OCI-LY3 (cell line): ENCODE measurements at regions not wholly inside any gene's neighbourhood (a gene's known extent, or its start where the extent isn't known, plus 50 kb on each side); places are given as distances from the start of the nearest gene placed in this dataset.

Experiments used
- H2AFZ ChIP-seq: fragments of 200-600, 300-600 bp; shearing (Covaris generic); 2 replicates; pipeline ENCODE4 v1.6.0; 2014; ENCODE audit warnings: antibody characterized with exemption, low read depth, low read length
- H3K27ac ChIP-seq: fragments of 200-600, 300-600 bp; sonication (generic); 2 replicates; pipeline ENCODE4 v1.5.1; 2014; ENCODE audit warnings: mild to moderate bottlenecking, low read length, moderate library complexity, mixed read lengths
- H3K27me3 ChIP-seq: fragments of 200-600, 300-600 bp; sonication (generic); 2 replicates; pipeline ENCODE4 v1.6.1; 2014; ENCODE audit warnings: low read depth, low read length, mixed read lengths
- H3K36me3 ChIP-seq: fragments of 200-600, 300-600 bp; sonication (generic); replicated peaks from 2 replicates; pipeline ENCODE3; 2014; ENCODE audit warnings: low read depth, low read length, mixed read lengths
- H3K4me1 ChIP-seq: fragments of 300-600, 200-600 bp; sonication (generic); 2 replicates; pipeline ENCODE4 v1.6.1; 2014; ENCODE audit warnings: low read length, mixed read lengths
- H3K4me2 ChIP-seq: fragments of 200-600, 300-600 bp; sonication (generic); 2 replicates; pipeline ENCODE4 v1.6.1; 2014; ENCODE audit warnings: low read length, mixed read lengths
- H3K4me3 ChIP-seq: fragments of 300-600, 200-600 bp; sonication (generic); 2 replicates; pipeline ENCODE4 v1.5.1; 2014; ENCODE audit warnings: antibody characterized with exemption, mild to moderate bottlenecking, low read length, moderate library complexity
- H3K79me2 ChIP-seq: fragments of 300-600, 200-600 bp; shearing (Covaris generic); 2 replicates; pipeline ENCODE4 v1.6.1; 2014; ENCODE audit warnings: mild to moderate bottlenecking, low read length, mixed read lengths
- H3K9ac ChIP-seq: fragments of 300-600, 200-600 bp; shearing (Covaris generic); 2 replicates; pipeline ENCODE4 v1.6.0; 2014; ENCODE audit warnings: mild to moderate bottlenecking, low read length, moderate library complexity
- H3K9me3 ChIP-seq: fragments of 200-600, 300-600 bp; shearing (Covaris generic); 2 replicates; pipeline ENCODE4 v1.6.1; 2014; ENCODE audit warnings: low read length, mixed read lengths; ENCODE audit not compliant: insufficient read depth
- H4K20me1 ChIP-seq: fragments of 200-600, 300-600 bp; sonication (generic); 2 replicates; pipeline ENCODE4 v1.6.1; 2016; ENCODE audit warnings: low read length, mixed read lengths; ENCODE audit not compliant: insufficient read depth
- EZH2phosphoT487 ChIP-seq: fragments of 200-600 bp; shearing (Covaris generic); IDR thresholded peaks from 2 replicates; pipeline ENCODE4 v1.6.1; 2018; ENCODE audit warnings: antibody characterized with exemption, mixed run types, low read depth
- TF ChIP-seq, protein P1 (sequence below): fragments of 200-600, 300-600 bp; sonication (generic); IDR thresholded peaks from 2 replicates; pipeline ENCODE4 v1.5.1; 2014; ENCODE audit warnings: antibody characterized with exemption, low read length, low read depth

DNA sequence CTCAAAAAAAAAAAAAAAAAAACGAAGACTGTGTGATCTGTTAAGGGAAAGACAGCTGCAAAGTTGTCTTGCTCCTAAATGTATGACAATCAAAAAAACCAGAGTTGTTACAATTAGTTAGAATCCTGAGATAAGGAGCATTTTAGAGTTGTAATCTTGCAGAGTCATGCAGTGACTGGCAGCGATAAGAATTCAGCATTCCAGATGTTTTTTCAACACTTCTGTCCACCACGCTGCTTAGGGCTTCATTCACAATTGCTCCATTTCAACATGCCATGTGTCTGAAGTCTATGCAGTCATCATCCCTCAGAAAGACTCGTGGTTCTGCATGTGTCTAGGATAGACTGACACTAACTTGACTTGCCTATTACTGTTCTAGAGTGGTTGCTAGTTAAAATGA lies 102.4 kb upstream of the BACE2 start:
- Histone ChIP-seq H3K9me3 (no peaks in the 10 kb centered on the region; the same call in 1 of the 2 replicates), H3K9ac (no peak overlapping the region), H3K4me3 (no peak overlapping the region), H3K4me1 (peaks cover 8% of the 10 kb centered on the region), H3K36me3 (no peaks in the 10 kb centered on the region), H3K27me3 (no peaks in the 10 kb centered on the region), H2AFZ (no peak overlapping the region), H3K79me2 (no peaks in the 10 kb centered on the region), H4K20me1 (no peaks in the 10 kb centered on the region), H3K4me2 (no peak overlapping the region), H3K27ac (no peak overlapping the region)
- TF ChIP-seq, protein P1, sequence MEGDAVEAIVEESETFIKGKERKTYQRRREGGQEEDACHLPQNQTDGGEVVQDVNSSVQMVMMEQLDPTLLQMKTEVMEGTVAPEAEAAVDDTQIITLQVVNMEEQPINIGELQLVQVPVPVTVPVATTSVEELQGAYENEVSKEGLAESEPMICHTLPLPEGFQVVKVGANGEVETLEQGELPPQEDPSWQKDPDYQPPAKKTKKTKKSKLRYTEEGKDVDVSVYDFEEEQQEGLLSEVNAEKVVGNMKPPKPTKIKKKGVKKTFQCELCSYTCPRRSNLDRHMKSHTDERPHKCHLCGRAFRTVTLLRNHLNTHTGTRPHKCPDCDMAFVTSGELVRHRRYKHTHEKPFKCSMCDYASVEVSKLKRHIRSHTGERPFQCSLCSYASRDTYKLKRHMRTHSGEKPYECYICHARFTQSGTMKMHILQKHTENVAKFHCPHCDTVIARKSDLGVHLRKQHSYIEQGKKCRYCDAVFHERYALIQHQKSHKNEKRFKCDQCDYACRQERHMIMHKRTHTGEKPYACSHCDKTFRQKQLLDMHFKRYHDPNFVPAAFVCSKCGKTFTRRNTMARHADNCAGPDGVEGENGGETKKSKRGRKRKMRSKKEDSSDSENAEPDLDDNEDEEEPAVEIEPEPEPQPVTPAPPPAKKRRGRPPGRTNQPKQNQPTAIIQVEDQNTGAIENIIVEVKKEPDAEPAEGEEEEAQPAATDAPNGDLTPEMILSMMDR: no peak
- no peak for TF ChIP-seq EZH2phosphoT487

DNA sequence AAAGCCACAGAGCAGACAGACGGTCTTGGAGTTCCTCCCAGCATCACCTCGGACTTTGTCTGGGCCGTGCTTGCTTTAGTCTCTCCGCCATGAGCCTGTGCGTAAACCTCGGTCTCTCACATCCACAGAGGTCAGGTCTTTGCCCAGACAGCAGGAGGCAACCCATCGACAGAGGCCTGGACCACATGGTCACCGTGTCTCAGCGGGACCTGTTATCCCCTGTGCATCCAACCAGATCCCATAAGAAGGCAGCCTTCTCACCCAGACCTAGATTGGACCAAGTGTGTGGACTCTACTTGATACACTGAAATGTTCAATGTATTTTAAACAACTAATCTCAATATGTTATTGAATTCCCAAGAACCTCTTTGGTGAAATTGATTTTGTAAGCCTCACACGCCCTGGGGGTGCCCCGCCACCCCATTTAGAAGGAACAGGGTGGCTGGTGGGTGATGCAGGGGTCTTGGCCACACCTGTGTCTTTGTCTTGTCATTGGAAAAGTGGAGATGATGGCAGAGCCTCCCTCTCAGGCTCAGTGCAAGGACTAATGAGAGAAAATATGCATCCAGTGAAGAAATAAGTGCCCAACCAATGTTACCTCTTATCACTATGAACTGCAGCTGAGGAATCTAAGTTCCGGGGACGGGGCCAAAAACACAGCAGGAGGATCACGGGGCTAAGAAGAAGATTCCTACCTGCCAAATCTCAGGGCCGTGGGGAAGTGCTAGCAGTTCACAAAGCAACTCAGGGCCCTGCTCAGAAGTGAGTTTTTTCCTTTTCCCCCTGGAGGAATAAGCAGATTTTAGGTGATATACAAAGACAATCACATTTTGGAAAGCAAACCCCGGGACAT lies 101.6 kb upstream of the BACE2 start:
- Histone ChIP-seq H3K27ac (no peak overlapping the region), H3K9me3 (no peaks in the 10 kb centered on the region), H2AFZ (no peak overlapping the region), H3K27me3 (no peaks in the 10 kb centered on the region), H3K4me2 (no peak overlapping the region), H3K4me1 (peaks cover 8% of the 10 kb centered on the region), H3K36me3 (no peaks in the 10 kb centered on the region), H3K79me2 (no peaks in the 10 kb centered on the region), H3K4me3 (no peak overlapping the region), H3K9ac (no peak overlapping the region), H4K20me1 (no peaks in the 10 kb centered on the region)
- no peak for TF ChIP-seq EZH2phosphoT487
- TF ChIP-seq, protein P1: no peak

DNA sequence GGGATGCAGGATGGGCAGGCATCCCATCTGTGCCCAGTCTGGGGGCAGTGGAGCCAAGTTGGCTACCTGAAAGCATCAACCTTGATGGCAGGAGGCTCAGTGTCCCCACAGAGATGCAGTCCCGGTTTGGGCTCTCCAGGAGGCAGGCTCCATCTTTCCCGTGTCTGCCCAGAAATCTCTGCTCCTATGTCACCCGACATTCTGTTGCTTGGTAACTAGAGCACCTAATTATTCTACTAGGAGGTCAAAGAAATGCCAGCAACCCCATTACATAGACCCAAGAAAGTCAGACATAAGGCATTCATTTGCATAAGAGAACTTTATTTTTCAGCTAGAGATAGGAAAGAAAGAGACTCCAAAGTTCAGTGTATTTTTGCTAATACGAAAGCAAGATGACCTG lies 100.3 kb upstream of the BACE2 start:
- no peak for TF ChIP-seq EZH2phosphoT487
- TF ChIP-seq, protein P1: no peak
- Histone ChIP-seq H3K4me1 (peaks cover 8% of the 10 kb centered on the region), H3K9me3 (no peaks in the 10 kb centered on the region), H2AFZ (no peak overlapping the region), H3K27ac (no peak overlapping the region), H4K20me1 (no peaks in the 10 kb centered on the region), H3K27me3 (no peaks in the 10 kb centered on the region), H3K79me2 (no peaks in the 10 kb centered on the region), H3K36me3 (no peaks in the 10 kb centered on the region), H3K4me3 (no peak overlapping the region), H3K4me2 (no peak overlapping the region), H3K9ac (no peak overlapping the region)

DNA sequence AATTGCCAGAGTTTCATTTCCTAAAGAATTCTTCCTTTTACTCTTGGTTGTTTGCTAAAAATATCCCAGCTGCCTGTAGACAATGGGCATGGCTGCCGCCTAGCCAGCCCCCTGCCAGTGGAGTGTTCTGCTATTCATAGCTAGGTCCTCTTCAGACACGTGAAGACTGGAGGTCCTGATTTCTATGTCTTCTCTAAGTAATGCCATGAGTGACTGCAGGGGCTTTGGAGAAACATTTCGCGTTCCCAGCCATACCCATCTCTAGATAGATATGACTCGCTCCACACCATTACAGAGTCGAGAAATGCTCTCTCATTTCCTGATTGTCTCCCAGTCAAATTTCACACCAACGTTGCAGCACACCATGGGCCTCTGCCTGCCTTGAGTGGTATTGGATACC lies 99.5 kb upstream of the BACE2 start:
- H3K4me1 ChIP-seq: peaks cover 8% of the 10 kb centered on the region
- H3K36me3 ChIP-seq: no peaks in the 10 kb centered on the region
- peak overlapping the region; percentile 62 for H3K4me2 ChIP-seq
- H4K20me1 ChIP-seq: no peaks in the 10 kb centered on the region
- peak overlapping the region; percentile 68 for H3K4me3 ChIP-seq
- H3K79me2 ChIP-seq: no peaks in the 10 kb centered on the region
- peak overlapping the region; percentile 67 for H2AFZ ChIP-seq
- H3K27me3 ChIP-seq: no peaks in the 10 kb centered on the region
- TF ChIP-seq, protein P1: no peak
- TF ChIP-seq EZH2phosphoT487: no peak
- peak overlapping the region; percentile 8; the same call in 1 of the 2 replicates for H3K9ac ChIP-seq
- no peaks in the 10 kb centered on the region for H3K9me3 ChIP-seq
- H3K27ac ChIP-seq: no peak overlapping the region
